PC-3 (cell line): ENCODE measurements at regions not wholly inside any gene's neighbourhood (a gene's known extent, or its start where the extent isn't known, plus 50 kb on each side); places are given as distances from the start of the nearest gene placed in this dataset.

Experiments used
- ATAC-seq: fragments of 200-7000 bp; cut with Tn5 transposase; 2 replicates; pipeline ENCODE4 v1.9.1; 2020; ENCODE audit warnings: mild to moderate bottlenecking, moderate library complexity
- BruUV-seq: library from RNA; stranded (reverse); fragments of 400-500 nt; replicated peaks from 2 replicates; lab custom pipeline; 2021; lab: Mats Ljungman, UMichigan
- CTCF ChIA-PET: fragments of 300-600 bp; sonication (Branson Sonifier 250); formaldehyde crosslinking; loops from one replicate; lab custom pipeline; 2022; ENCODE audit warnings: antibody characterized with exemption; lab: Charles Lee
- POLR2A ChIA-PET: fragments of 300-600 bp; sonication (Branson Sonifier 250); formaldehyde crosslinking; loops from one replicate; lab custom pipeline; 2022; ENCODE audit warnings: antibody characterized with exemption; ENCODE audit not compliant: unreplicated experiment; lab: Charles Lee
- DNase-seq: peaks from one replicate; pipeline ENCODE4 v3.0.0-alpha.2; 2015
- H2AFZ ChIP-seq: fragments of 300-600 bp; sonication (generic); 2 replicates; pipeline ENCODE4 v1.6.0; 2016; ENCODE audit warnings: antibody characterized with exemption, low read length
- H3F3A ChIP-seq: fragments of 300-600 bp; sonication (generic); one replicate; pipeline ENCODE4 v1.6.0; 2017; ENCODE audit warnings: antibody characterized with exemption, low read length, control low read depth, mild to moderate bottlenecking; ENCODE audit not compliant: unreplicated experiment
- H3K27ac ChIP-seq: fragments of 300-600 bp; sonication (generic); 2 replicates; pipeline ENCODE4 v1.5.1; 2016; ENCODE audit warnings: mild to moderate bottlenecking, low read length
- H3K27me3 ChIP-seq: fragments of 300-600 bp; sonication (generic); 2 replicates; pipeline ENCODE4 v1.6.1; 2016; ENCODE audit warnings: low read length, mixed read lengths
- H3K36me3 ChIP-seq: fragments of 300-600 bp; sonication (generic); 2 replicates; pipeline ENCODE4 v1.6.1; 2016; ENCODE audit warnings: low read depth, mixed run types, low read length, mixed read lengths
- H3K4me1 ChIP-seq: fragments of 300-600 bp; sonication (generic); 2 replicates; pipeline ENCODE4 v1.5.1; 2016; ENCODE audit warnings: low read length; ENCODE audit not compliant: insufficient read depth
- H3K4me2 ChIP-seq: fragments of 300-600 bp; sonication (generic); 2 replicates; pipeline ENCODE4 v1.6.0; 2016; ENCODE audit warnings: low read length
- H3K4me3 ChIP-seq: fragments of 300-600 bp; sonication (generic); 2 replicates; pipeline ENCODE4 v1.5.1; 2016; ENCODE audit warnings: mild to moderate bottlenecking, low read length, mixed read lengths
- H3K79me2 ChIP-seq: fragments of 300-600 bp; sonication (generic); 2 replicates; pipeline ENCODE4 v1.6.1; 2017; ENCODE audit warnings: low read length, mixed read lengths
- H3K9ac ChIP-seq: fragments of 300-600 bp; sonication (generic); 2 replicates; pipeline ENCODE4 v1.6.0; 2016; ENCODE audit warnings: mild to moderate bottlenecking, low read length
- H3K9me2 ChIP-seq: fragments of 300-600 bp; sonication (generic); replicated peaks from 2 replicates; pipeline ENCODE4 v1.6.1; 2016; ENCODE audit warnings: mixed run types, low read length, mixed read lengths
- H3K9me3 ChIP-seq: fragments of 300-600 bp; sonication (generic); 2 replicates; pipeline ENCODE4 v1.6.1; 2016; ENCODE audit warnings: low read length, mixed read lengths
- H4K20me1 ChIP-seq: fragments of 300-600 bp; sonication (generic); 2 replicates; pipeline ENCODE4 v1.6.1; 2016; ENCODE audit warnings: low read length, mixed read lengths
- EZH2 ChIP-seq: fragments of 300-600 bp; sonication (generic); IDR thresholded peaks from one replicate; pipeline ENCODE4 v1.6.1; 2017; ENCODE audit warnings: antibody characterized with exemption, mild to moderate bottlenecking, low read length; ENCODE audit not compliant: unreplicated experiment
- EZH2phosphoT487 ChIP-seq: fragments of 300-600 bp; sonication (generic); IDR thresholded peaks from 2 replicates; pipeline ENCODE4 v1.6.1; 2018; ENCODE audit warnings: mild to moderate bottlenecking, antibody characterized with exemption, low read length, borderline replicate concordance
- intact Hi-C: fragments of 100-400 bp; cut with micrococcal nuclease; formaldehyde crosslinking; loops from 2 replicates; pipeline ENCODE4 v1.9.0; 2023
- TF ChIP-seq, protein P1 (sequence below): fragments of 300-600 bp; sonication (generic); conservative IDR thresholded peaks from 2 replicates; pipeline ENCODE4 v1.5.1; 2017; ENCODE audit warnings: antibody characterized with exemption, low read depth, mild to moderate bottlenecking, low read length

DNA sequence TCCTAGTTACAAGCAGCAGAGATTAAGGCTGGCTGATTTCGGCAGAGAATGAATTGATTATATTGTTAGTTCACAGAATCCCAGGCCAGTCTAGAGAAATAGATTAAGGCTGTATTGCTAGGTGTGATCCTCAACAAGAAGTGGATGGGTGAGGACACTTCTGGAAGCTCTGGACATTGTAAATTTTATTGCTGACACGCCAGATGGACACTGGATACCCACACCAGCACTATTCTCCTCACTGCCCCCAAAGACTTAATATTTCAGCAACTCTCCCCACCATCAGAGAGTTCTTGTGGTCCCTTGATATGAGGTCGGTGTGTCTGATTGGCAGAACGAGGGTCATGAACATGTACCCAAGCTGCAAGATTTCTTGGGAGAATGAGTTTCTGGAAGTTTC is 171.6 kb upstream of the EGFLAM start:
- CTCF ChIA-PET: no interaction called here
- Histone ChIP-seq H3K36me3 (no peaks in the 10 kb centered on the region), H3F3A (no peaks in the 10 kb centered on the region), H3K9ac (no peak overlapping the region), H3K9me3 (no peaks in the 10 kb centered on the region), H4K20me1 (no peaks in the 10 kb centered on the region), H3K4me3 (no peak overlapping the region), H3K4me2 (no peak overlapping the region), H3K27ac (no peak overlapping the region), H3K27me3 (peaks cover 85% of the 10 kb centered on the region), H2AFZ (no peak overlapping the region), H3K4me1 (no peaks in the 10 kb centered on the region), H3K9me2 (no peaks in the 10 kb centered on the region), H3K79me2 (no peaks in the 10 kb centered on the region)
- POLR2A ChIA-PET: no interaction called here
- BruUV-seq: no TSS peak
- TF ChIP-seq, protein P1, sequence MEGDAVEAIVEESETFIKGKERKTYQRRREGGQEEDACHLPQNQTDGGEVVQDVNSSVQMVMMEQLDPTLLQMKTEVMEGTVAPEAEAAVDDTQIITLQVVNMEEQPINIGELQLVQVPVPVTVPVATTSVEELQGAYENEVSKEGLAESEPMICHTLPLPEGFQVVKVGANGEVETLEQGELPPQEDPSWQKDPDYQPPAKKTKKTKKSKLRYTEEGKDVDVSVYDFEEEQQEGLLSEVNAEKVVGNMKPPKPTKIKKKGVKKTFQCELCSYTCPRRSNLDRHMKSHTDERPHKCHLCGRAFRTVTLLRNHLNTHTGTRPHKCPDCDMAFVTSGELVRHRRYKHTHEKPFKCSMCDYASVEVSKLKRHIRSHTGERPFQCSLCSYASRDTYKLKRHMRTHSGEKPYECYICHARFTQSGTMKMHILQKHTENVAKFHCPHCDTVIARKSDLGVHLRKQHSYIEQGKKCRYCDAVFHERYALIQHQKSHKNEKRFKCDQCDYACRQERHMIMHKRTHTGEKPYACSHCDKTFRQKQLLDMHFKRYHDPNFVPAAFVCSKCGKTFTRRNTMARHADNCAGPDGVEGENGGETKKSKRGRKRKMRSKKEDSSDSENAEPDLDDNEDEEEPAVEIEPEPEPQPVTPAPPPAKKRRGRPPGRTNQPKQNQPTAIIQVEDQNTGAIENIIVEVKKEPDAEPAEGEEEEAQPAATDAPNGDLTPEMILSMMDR: no peak
- TF ChIP-seq EZH2phosphoT487 (no peak), EZH2 (no peak)
- DNase-seq (no peak), ATAC-seq (no peak)
- intact Hi-C loops: no loop called here

DNA sequence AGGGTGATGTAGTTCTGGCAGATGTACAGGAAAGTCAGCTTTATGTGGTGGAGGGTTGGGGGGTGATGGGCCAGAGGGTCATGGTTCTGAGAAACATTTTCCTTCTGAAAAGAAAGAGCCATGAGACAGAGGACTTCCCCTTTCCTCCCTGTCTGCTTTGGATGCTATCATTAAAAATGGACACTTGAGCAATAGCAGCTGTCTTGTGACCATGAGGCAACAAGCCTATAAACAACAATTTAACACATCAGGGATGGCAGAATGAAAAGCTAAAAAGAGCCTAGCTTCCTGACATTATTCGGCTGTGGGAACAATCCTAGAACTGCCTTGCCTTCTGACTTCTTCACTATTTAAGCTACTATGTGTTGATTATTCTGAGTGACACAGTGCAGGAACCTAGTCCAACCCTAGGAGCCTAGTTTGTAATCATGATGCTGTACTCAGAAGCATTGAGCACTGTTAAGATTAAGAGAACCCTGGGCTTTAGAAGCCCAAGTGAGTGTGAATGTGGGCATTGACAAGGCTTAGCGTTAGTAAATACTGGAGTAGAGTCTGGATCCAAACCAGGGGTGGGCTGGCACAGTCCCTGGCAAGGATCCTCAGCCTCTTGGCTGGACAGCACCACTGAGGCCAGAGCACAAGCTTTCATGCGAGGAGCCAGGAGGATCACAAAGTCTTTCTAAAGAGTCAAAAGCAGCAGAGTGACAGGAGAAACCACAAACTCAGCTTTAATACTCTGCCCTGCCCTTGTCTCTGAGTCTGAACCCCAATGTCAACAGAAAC is 178.5 kb upstream of the EGFLAM start:
- DNase-seq (no peak), ATAC-seq (no peak)
- H4K20me1 ChIP-seq: no peaks in the 10 kb centered on the region
- no peaks in the 10 kb centered on the region for H3F3A ChIP-seq
- no peak overlapping the region for H2AFZ ChIP-seq
- H3K9me3 ChIP-seq: no peaks in the 10 kb centered on the region
- intact Hi-C loops: no loop called here
- H3K27me3 ChIP-seq: peaks cover 67% of the 10 kb centered on the region
- H3K9me2 ChIP-seq: no peaks in the 10 kb centered on the region
- peaks cover 6% of the 10 kb centered on the region; the same call in 1 of the 2 replicates for H3K4me1 ChIP-seq
- no peak overlapping the region for H3K4me3 ChIP-seq
- no peak overlapping the region for H3K27ac ChIP-seq
- ChIA-PET POLR2A (no interaction called here), CTCF (no interaction called here)
- H3K36me3 ChIP-seq: no peaks in the 10 kb centered on the region
- BruUV-seq: no TSS peak
- no peaks in the 10 kb centered on the region for H3K79me2 ChIP-seq
- H3K9ac ChIP-seq: no peak overlapping the region
- TF ChIP-seq EZH2: no peak
- no peak for TF ChIP-seq EZH2phosphoT487
- TF ChIP-seq, protein P1: no peak
- no peak overlapping the region for H3K4me2 ChIP-seq

- Histone ChIP-seq H3K9me3 (no peaks in the 10 kb centered on the region), H3K4me2 (no peak overlapping the region), H4K20me1 (no peaks in the 10 kb centered on the region), H3F3A (no peaks in the 10 kb centered on the region), H3K27me3 (peaks cover 61% of the 10 kb centered on the region), H3K4me1 (peaks cover 6% of the 10 kb centered on the region; the same call in 1 of the 2 replicates), H3K9me2 (no peaks in the 10 kb centered on the region), H2AFZ (no peak overlapping the region), H3K9ac (no peak overlapping the region), H3K36me3 (no peaks in the 10 kb centered on the region), H3K79me2 (no peaks in the 10 kb centered on the region), H3K27ac (no peak overlapping the region), H3K4me3 (no peak overlapping the region)
- CTCF ChIA-PET: no interaction called here
- TF ChIP-seq, protein P1: no peak
- TF ChIP-seq EZH2phosphoT487 (no peak), EZH2 (no peak)
- BruUV-seq: no TSS peak
- intact Hi-C loops: no loop called here
- POLR2A ChIA-PET: no interaction called here
- ATAC-seq (no peak), DNase-seq (peak; percentile 39)
Observed at GRCh38 chr5:38078161-38078560, 180.2 kb upstream of the EGFLAM start.
